Fibroblast of peridontal ligament (primary cell): ENCODE measurements at regions not wholly inside any gene's neighbourhood (a gene's known extent, or its start where the extent isn't known, plus 50 kb on each side); places are given as distances from the start of the nearest gene placed in this dataset.
"Not testable (repeated sequence)": the region's sequence is repeated elsewhere in the genome, so short reads cannot be mapped to it uniquely, and the experiment has no call there.

ENCODE experiments used
- DNase-seq: peaks from one replicate; pipeline ENCODE4 v3.0.0-alpha.2; 2010; ENCODE audit errors: extremely low read depth

GRCh38 chr12:69028941-69029729 lies 96.2 kb upstream of the CPM start:
- no peak for DNase-seq

GRCh38 chr12:69030321-69030720 lies 97.3 kb upstream of the CPM start:
- DNase-seq = no peak

- DNase-seq = no peak
Observed at GRCh38 chr12:69036533-69036932, 103.6 kb upstream of the CPM start.

GRCh38 chr12:69036999-69037398 lies 104.0 kb upstream of the CPM start:
- DNase-seq = no peak

- no peak for DNase-seq
Observed at GRCh38 chr12:69039911-69040310, 106.9 kb upstream of the CPM start.

GRCh38 chr12:69042557-69042956 lies 109.6 kb upstream of the CPM start:
- DNase-seq = peak; percentile 29

- DNase-seq = no peak
Observed at GRCh38 chr12:69042970-69043369, 110.0 kb upstream of the CPM start.

- no peak for DNase-seq
Observed at GRCh38 chr12:69044887-69045286, 111.9 kb upstream of the CPM start.

- no peak for DNase-seq
Observed at GRCh38 chr12:69045430-69045829, 112.5 kb upstream of the CPM start.

- no peak for DNase-seq
Observed at GRCh38 chr12:69046363-69046762, 113.4 kb upstream of the CPM start.

- DNase-seq = no peak
Observed at GRCh38 chr12:69046920-69047319, 113.9 kb upstream of the CPM start.

GRCh38 chr12:69047990-69048389 lies 115.0 kb upstream of the CPM start:
- DNase-seq = no peak

GRCh38 chr12:69049855-69050254 lies 116.9 kb upstream of the CPM start:
- not testable (repeated sequence) for DNase-seq

- peak; percentile 92 for DNase-seq
Observed at GRCh38 chr12:69052613-69053408, 119.8 kb upstream of the CPM start.

GRCh38 chr12:69054343-69055056 lies 121.5 kb upstream of the CPM start:
- no peak for DNase-seq

GRCh38 chr12:69055280-69055679 lies 122.3 kb upstream of the CPM start:
- DNase-seq = no peak

- no peak for DNase-seq
Observed at GRCh38 chr12:69055706-69056105, 122.7 kb upstream of the CPM start.

GRCh38 chr12:69056743-69057515 lies 124.0 kb upstream of the CPM start:
- DNase-seq = peak; percentile 89

- no peak for DNase-seq
Observed at GRCh38 chr12:69057742-69058141, 124.8 kb upstream of the CPM start.

GRCh38 chr12:69059465-69060457 lies 126.8 kb upstream of the CPM start:
- peak; percentile 79 for DNase-seq
